ENCODE measurements at regions not wholly inside any gene's neighbourhood (a gene's known extent, or its start where the extent isn't known, plus 50 kb on each side); places are given as distances from the start of the nearest gene placed in this dataset.

GRCh38 chr2:104158191-104158590 lies 695.7 kb upstream of the POU3F3 start:
- H3K4me3 ChIP-seq = no peak overlapping the region
- no peaks in the 10 kb centered on the region for H3K4me1 ChIP-seq (ENCODE audit: insufficient read depth)
- Mint-ChIP-seq H3K4me3 (no peak overlapping the region), H3K9me3 (no peaks in the 10 kb centered on the region), H3K4me1 (no peaks in the 10 kb centered on the region; the same call in 2 of the 3 replicates), H3K27ac (no peak overlapping the region), H3K27me3 (ENCODE audit: insufficient read depth, low read depth, poor library complexity) (no peaks in the 10 kb centered on the region), H3K36me3 (ENCODE audit: low read depth) (no peaks in the 10 kb centered on the region)
- H3K79me2 ChIP-seq (replicated peaks; ENCODE audit: insufficient read depth) = no peaks in the 10 kb centered on the region
- H3K27ac ChIP-seq (ENCODE audit: low read depth) = no peak overlapping the region
- H2AFZ ChIP-seq = no peak overlapping the region
- H3K36me3 ChIP-seq (ENCODE audit: insufficient read depth) = no peaks in the 10 kb centered on the region
- no peak overlapping the region for H3K4me2 ChIP-seq
- DNase-seq (ENCODE audit: low spot score) (no peak), ATAC-seq (no peak)
- H4K20me1 ChIP-seq (replicated peaks; ENCODE audit: insufficient read depth) = no peaks in the 10 kb centered on the region
- no peaks in the 10 kb centered on the region for H3F3A ChIP-seq (replicated peaks; ENCODE audit: low read depth)
- H3K9me2 ChIP-seq (ENCODE audit: insufficient read depth) = no peaks in the 10 kb centered on the region
- H3K27me3 ChIP-seq (ENCODE audit: insufficient read depth) = no peaks in the 10 kb centered on the region
- TF ChIP-seq ZNF331 (CRISPR knock-in tag; IDR thresholded peaks at IDR 0.05; ENCODE audit: low read depth) (no peak), EZH2 (IDR thresholded peaks at IDR 0.05; ENCODE audit: low read depth, unreplicated experiment) (no peak), POLR2AphosphoS5 (IDR thresholded peaks at IDR 0.05; ENCODE audit: low read depth) (no peak), CTCF (conservative IDR thresholded peaks at IDR 0.05; ENCODE audit: low read depth in 2 of 2) (no peak), ZNF462 (CRISPR knock-in tag; IDR thresholded peaks at IDR 0.05) (no peak), ETS1 (IDR thresholded peaks at IDR 0.05) (no peak), JUNB (IDR thresholded peaks at IDR 0.05; ENCODE audit: unreplicated experiment) (no peak), NANOG (IDR thresholded peaks at IDR 0.05; ENCODE audit: borderline replicate concordance) (no peak), EZH2phosphoT487 (IDR thresholded peaks at IDR 0.05; ENCODE audit: unreplicated experiment) (no peak), STAT1 (IDR thresholded peaks at IDR 0.05; ENCODE audit: unreplicated experiment) (no peak), CREB1 (CRISPR knock-in tag; IDR thresholded peaks at IDR 0.05; ENCODE audit: low read depth) (no peak), REST (IDR thresholded peaks at IDR 0.05; ENCODE audit: unreplicated experiment) (no peak), ZNF114 (CRISPR knock-in tag; IDR thresholded peaks at IDR 0.05) (no peak)
